Suprapubic skin (tissue), 4 donors: ENCODE measurements at regions not wholly inside any gene's neighbourhood (a gene's known extent, or its start where the extent isn't known, plus 50 kb on each side); places are given as distances from the start of the nearest gene placed in this dataset.
A peak's percentile ranks its signal among the peaks of the same experiment; 100 is the strongest.

Experiments used
- DNase-seq, 2 donors: peaks; one replicate each; pipeline ENCODE4 v3.0.0-alpha.2; 2019; ENCODE audit warnings: low spot score in 2 of 2
- H3K27ac ChIP-seq: fragments of 200-600 bp; sonication (generic); one replicate; pipeline ENCODE4 v1.5.1; 2019
- H3K27me3 ChIP-seq: fragments of 200-600 bp; sonication (generic); one replicate; pipeline ENCODE4 v1.5.1; 2019
- H3K36me3 ChIP-seq: fragments of 200-600 bp; sonication (generic); one replicate; pipeline ENCODE4 v1.5.1; 2019
- H3K4me1 ChIP-seq: fragments of 200-600 bp; sonication (generic); one replicate; pipeline ENCODE4 v1.5.1; 2019
- H3K4me3 ChIP-seq: fragments of 200-600 bp; sonication (generic); one replicate; pipeline ENCODE4 v1.5.1; 2019; ENCODE audit warnings: mild to moderate bottlenecking
- H3K9me3 ChIP-seq: fragments of 200-600 bp; sonication (generic); one replicate; pipeline ENCODE4 v1.5.1; 2019
- EP300 ChIP-seq: sonication (generic); formaldehyde crosslinking; IDR thresholded peaks from one replicate; pipeline ENCODE4 v1.6.1; 2017; ENCODE audit warnings: antibody characterized with exemption
- POLR2A ChIP-seq, 2 donors: fragments of 450-650 bp; IDR thresholded peaks; one replicate each; pipeline ENCODE4 v1.6.1; 2017; ENCODE audit warnings: antibody characterized with exemption in 2 of 2, mild to moderate bottlenecking in 2 of 2, moderate library complexity in 2 of 2
- POLR2AphosphoS5 ChIP-seq, 3 donors: sonication (generic); formaldehyde crosslinking; IDR thresholded peaks; one replicate each; pipeline ENCODE4 v1.6.1; 2017; ENCODE audit warnings: antibody characterized with exemption in 3 of 3
- WGBS: methylation state at CpG from one replicate; pipeline ENCODE4 v1.1.5; 2018; 5-methylcytosine and 5-hydroxymethylcytosine counted together
- TF ChIP-seq, protein P1 (sequence below), 2 donors: fragments of 200-600 bp in 1 of 2; fragments of 450-650 bp in 1 of 2; sonication (generic) in 1 of 2; IDR thresholded peaks; one replicate each; pipeline ENCODE4 v1.5.1; 2016 to 2019; ENCODE audit warnings: antibody characterized with exemption in 2 of 2, mild to moderate bottlenecking in 1 of 2, moderate library complexity in 1 of 2

DNA sequence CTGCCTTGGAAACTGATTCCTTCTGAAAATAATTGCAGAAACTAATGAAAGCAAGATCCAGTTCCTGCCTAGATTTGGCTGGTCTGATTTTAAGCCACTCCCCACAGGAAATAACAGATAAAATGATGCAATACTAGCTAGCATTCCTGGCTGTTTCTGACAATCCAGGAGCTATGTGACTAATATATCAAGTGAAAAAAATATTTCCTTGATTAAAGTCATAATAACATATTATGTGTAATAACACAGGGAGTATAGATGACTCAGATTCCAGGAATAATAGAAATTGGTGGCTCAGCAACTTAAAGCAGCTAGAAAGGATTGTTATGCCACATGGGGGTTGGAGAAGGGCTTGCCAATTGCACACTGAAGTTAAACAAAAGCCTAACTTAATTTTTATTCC, 182.7 kb upstream of the SALL4 start:
- Histone ChIP-seq H3K27ac (peak overlapping the region; percentile 39), H3K4me3 (no peak overlapping the region), H3K4me1 (peaks cover 9% of the 10 kb centered on the region), H3K9me3 (no peaks in the 10 kb centered on the region), H3K36me3 (no peaks in the 10 kb centered on the region), H3K27me3 (no peaks in the 10 kb centered on the region)
- no peak for DNase-seq
- no peak for TF ChIP-seq POLR2A (IDR thresholded peaks at IDR 0.05)
- peak in 1 of 3 donors; percentile 43 for TF ChIP-seq POLR2AphosphoS5 (IDR thresholded peaks at IDR 0.05)

DNA sequence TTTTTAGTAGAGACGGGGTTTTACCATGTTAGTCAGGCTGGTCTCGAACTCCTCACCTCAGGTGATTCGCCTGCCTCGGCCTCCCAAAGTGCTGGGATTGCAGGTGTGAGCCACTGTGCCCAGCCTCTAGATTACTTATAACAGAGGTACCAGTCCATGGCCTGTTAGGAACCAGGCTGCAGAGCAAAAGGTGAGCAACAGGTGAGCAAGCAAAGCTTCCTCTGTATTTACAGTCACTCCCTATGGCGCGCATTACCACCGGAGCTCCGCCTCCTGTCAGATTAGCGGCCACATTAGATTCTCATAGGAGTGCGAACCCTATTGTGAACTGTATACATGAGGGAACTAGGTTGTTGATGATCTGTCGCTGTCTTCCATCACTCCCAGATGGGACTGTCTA, 178.0 kb upstream of the SALL4 start:
- WGBS, result 97% methylated on average over 11 of the region's 11 CpGs
- Histone ChIP-seq H3K4me3 (no peak overlapping the region), H3K9me3 (no peaks in the 10 kb centered on the region), H3K27ac (no peak overlapping the region), H3K36me3 (no peaks in the 10 kb centered on the region), H3K27me3 (no peaks in the 10 kb centered on the region), H3K4me1 (peaks cover 5% of the 10 kb centered on the region)
- no peak for DNase-seq
- no peak for TF ChIP-seq POLR2AphosphoS5 (IDR thresholded peaks at IDR 0.05)
- no peak for TF ChIP-seq POLR2A (IDR thresholded peaks at IDR 0.05)
- TF ChIP-seq, protein P1, sequence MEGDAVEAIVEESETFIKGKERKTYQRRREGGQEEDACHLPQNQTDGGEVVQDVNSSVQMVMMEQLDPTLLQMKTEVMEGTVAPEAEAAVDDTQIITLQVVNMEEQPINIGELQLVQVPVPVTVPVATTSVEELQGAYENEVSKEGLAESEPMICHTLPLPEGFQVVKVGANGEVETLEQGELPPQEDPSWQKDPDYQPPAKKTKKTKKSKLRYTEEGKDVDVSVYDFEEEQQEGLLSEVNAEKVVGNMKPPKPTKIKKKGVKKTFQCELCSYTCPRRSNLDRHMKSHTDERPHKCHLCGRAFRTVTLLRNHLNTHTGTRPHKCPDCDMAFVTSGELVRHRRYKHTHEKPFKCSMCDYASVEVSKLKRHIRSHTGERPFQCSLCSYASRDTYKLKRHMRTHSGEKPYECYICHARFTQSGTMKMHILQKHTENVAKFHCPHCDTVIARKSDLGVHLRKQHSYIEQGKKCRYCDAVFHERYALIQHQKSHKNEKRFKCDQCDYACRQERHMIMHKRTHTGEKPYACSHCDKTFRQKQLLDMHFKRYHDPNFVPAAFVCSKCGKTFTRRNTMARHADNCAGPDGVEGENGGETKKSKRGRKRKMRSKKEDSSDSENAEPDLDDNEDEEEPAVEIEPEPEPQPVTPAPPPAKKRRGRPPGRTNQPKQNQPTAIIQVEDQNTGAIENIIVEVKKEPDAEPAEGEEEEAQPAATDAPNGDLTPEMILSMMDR (IDR thresholded peaks at IDR 0.05), result no peak
- no peak for TF ChIP-seq EP300

DNA sequence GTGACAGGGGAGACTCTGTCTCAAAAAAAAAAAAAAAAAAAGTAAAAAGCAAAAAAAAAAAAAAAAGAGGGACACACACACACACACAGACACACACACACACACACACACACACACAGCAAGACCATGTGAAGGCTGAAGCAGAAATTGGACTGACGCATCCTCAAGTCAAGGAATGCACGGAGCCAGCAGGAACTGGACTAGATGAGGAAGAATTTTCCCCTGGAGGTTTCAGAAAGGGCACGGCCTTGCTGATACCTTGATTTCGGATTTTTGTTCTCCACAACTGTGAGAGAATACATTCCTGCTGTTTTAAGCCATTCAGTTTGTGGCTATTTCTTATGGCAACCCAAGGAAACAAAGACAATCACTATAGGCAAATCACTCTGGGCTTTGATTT, 176.9 kb upstream of the SALL4 start:
- Histone ChIP-seq H3K27me3 (no peaks in the 10 kb centered on the region), H3K27ac (no peak overlapping the region), H3K9me3 (no peaks in the 10 kb centered on the region), H3K4me1 (no peaks in the 10 kb centered on the region), H3K4me3 (no peak overlapping the region), H3K36me3 (no peaks in the 10 kb centered on the region)
- no peak for TF ChIP-seq EP300
- no peak for TF ChIP-seq POLR2A (IDR thresholded peaks at IDR 0.05)
- TF ChIP-seq, protein P1 (IDR thresholded peaks at IDR 0.05), result no peak
- TF ChIP-seq POLR2AphosphoS5 (IDR thresholded peaks at IDR 0.05), result no peak
- 91% methylated on average over 4 of the region's 4 CpGs for WGBS
- no peak for DNase-seq

DNA sequence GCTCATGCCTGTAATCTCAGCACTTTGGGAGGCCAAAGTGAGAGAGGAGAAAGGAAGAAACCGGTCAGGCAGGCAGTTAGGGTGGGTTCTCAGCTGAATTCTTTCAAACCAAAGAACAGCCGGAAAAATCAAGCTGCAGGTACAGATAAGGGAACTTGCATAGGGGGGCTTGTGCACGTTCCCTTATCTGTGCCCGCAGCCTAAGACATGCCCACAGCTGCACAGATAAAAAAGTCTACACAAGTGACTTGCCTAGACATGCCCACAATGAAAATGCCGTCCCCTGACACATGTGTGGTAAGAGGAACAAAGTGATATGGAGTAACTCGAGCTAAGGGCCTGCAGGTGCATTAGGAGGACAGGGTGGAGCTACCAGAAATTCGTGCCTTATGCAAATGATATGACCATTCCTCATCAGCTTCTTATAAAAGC, 175.8 kb upstream of the SALL4 start:
- TF ChIP-seq POLR2AphosphoS5 (IDR thresholded peaks at IDR 0.05) (no peak), EP300 (no peak), POLR2A (IDR thresholded peaks at IDR 0.05) (no peak)
- TF ChIP-seq, protein P1 (IDR thresholded peaks at IDR 0.05), result no peak
- Histone ChIP-seq H3K9me3 (no peaks in the 10 kb centered on the region), H3K4me3 (no peak overlapping the region), H3K27ac (no peak overlapping the region), H3K36me3 (no peaks in the 10 kb centered on the region), H3K4me1 (no peaks in the 10 kb centered on the region), H3K27me3 (no peaks in the 10 kb centered on the region)
- WGBS, result 61% methylated on average over 7 of the region's 7 CpGs
- DNase-seq, result no peak

DNA sequence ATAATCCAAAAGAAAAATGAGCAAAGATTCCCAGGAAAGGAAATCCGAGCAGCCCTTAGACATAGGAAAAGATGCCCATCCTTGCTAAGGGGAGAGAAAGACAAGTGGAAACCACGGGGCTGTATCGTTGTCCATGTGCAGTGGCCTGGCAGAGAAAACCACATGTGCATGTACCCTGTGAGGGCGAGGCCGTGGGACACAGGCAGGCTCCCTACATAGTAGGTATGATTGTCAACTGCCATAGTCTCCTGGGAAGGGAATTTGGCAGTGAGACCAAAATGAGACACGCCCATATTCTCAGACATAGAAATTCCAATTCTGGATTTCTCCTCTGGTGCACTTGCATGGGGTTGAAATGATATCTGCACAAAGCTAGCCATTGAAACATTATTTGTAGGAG, 169.7 kb upstream of the SALL4 start:
- DNase-seq, result no peak
- no peaks in the 10 kb centered on the region for H3K9me3 ChIP-seq
- no peaks in the 10 kb centered on the region for H3K27me3 ChIP-seq
- TF ChIP-seq EP300 (no peak), POLR2A (IDR thresholded peaks at IDR 0.05) (no peak), POLR2AphosphoS5 (IDR thresholded peaks at IDR 0.05) (no peak)
- TF ChIP-seq, protein P1 (IDR thresholded peaks at IDR 0.05), result no peak
- no peak overlapping the region for H3K4me3 ChIP-seq
- H3K36me3 ChIP-seq, result no peaks in the 10 kb centered on the region
- 75% methylated on average over 6 of the region's 6 CpGs for WGBS
- H3K27ac ChIP-seq, result no peak overlapping the region
- no peaks in the 10 kb centered on the region for H3K4me1 ChIP-seq

DNA sequence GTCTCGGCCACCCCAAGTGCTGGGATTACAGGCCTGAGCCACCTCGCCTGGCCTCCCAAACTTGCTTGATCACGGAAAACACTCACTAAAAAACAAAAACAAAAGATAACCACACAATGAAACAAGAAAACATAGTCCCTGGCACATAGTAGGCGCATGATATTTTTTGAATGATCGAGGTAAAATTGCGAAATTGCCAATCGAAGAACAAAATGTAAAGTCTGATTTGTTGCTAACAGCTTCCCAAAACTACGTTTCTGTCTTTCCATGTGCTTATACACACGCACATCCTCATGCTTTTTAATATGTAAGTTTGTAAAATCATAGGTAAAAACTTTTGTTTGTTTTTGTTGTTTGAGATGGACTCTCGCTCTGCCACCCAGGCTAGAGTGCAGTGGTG, 168.5 kb upstream of the SALL4 start:
- Histone ChIP-seq H3K4me3 (no peak overlapping the region), H3K27me3 (no peaks in the 10 kb centered on the region), H3K36me3 (no peaks in the 10 kb centered on the region), H3K4me1 (no peaks in the 10 kb centered on the region), H3K9me3 (no peaks in the 10 kb centered on the region), H3K27ac (no peak overlapping the region)
- TF ChIP-seq POLR2A (IDR thresholded peaks at IDR 0.05) (no peak), POLR2AphosphoS5 (IDR thresholded peaks at IDR 0.05) (no peak), EP300 (no peak)
- TF ChIP-seq, protein P1 (IDR thresholded peaks at IDR 0.05), result no peak
- WGBS, result 95% methylated on average over 10 of the region's 10 CpGs
- DNase-seq, result no peak
